H9 (cell line): ENCODE measurements at regions not wholly inside any gene's neighbourhood (a gene's known extent, or its start where the extent isn't known, plus 50 kb on each side); places are given as distances from the start of the nearest gene placed in this dataset.

Experiments used
- DNase-seq: peaks from one replicate; pipeline ENCODE4 v3.0.0-alpha.2; 2017
- H2AFZ ChIP-seq: one replicate; pipeline ENCODE4 v1.6.1; 2013; ENCODE audit warnings: mild to moderate bottlenecking, low read length, control low read depth, moderate library complexity
- H2AK5ac ChIP-seq: 2 replicates; pipeline ENCODE4 v1.6.1; 2013; ENCODE audit warnings: low read length, control low read depth, mixed read lengths; ENCODE audit not compliant: insufficient read length
- H2BK120ac ChIP-seq: one replicate; pipeline ENCODE4 v1.6.1; 2013; ENCODE audit warnings: low read depth, mild to moderate bottlenecking, low read length, control low read depth, inconsistent platforms; ENCODE audit not compliant: poor library complexity, severe bottlenecking
- H2BK12ac ChIP-seq: 2 replicates; pipeline ENCODE4 v1.6.1; 2013; ENCODE audit warnings: low read length, control low read depth, mixed read lengths, low read depth; ENCODE audit not compliant: insufficient read length
- H2BK15ac ChIP-seq: 2 replicates; pipeline ENCODE4 v1.6.1; 2013; ENCODE audit warnings: low read depth, low read length, control low read depth
- H2BK20ac ChIP-seq: one replicate; pipeline ENCODE4 v1.6.1; 2013; ENCODE audit warnings: low read depth, mild to moderate bottlenecking, low read length, control low read depth, inconsistent platforms; ENCODE audit not compliant: poor library complexity, severe bottlenecking
- H2BK5ac ChIP-seq: 2 replicates; pipeline ENCODE4 v1.6.1; 2013; ENCODE audit warnings: low read length, control low read depth, mixed read lengths; ENCODE audit not compliant: insufficient read length
- H3K14ac ChIP-seq: 2 replicates; pipeline ENCODE4 v1.6.1; 2013; ENCODE audit warnings: low read length, control low read depth; ENCODE audit not compliant: insufficient read depth
- H3K18ac ChIP-seq: 2 replicates; pipeline ENCODE4 v1.6.1; 2013; ENCODE audit warnings: low read depth, mild to moderate bottlenecking, mixed read lengths, low read length, control low read depth; ENCODE audit not compliant: insufficient read length
- H3K23ac ChIP-seq: 2 replicates; pipeline ENCODE4 v1.6.1; 2013; ENCODE audit warnings: low read length, control low read depth, mixed read lengths, low read depth; ENCODE audit not compliant: insufficient read length
- H3K23me2 ChIP-seq: 2 replicates; pipeline ENCODE4 v1.6.1; 2013; ENCODE audit warnings: low read depth, mild to moderate bottlenecking, mixed read lengths, low read length, control low read depth; ENCODE audit not compliant: insufficient read length, poor library complexity, severe bottlenecking
- H3K27ac ChIP-seq: 2 replicates; pipeline ENCODE4 v1.5.1; 2013; ENCODE audit warnings: low read length, control low read depth, mixed read lengths, low read depth; ENCODE audit not compliant: insufficient read length
- H3K27me3 ChIP-seq: 2 replicates; pipeline ENCODE4 v1.6.1; 2013; ENCODE audit warnings: low read length, control low read depth, inconsistent platforms; ENCODE audit not compliant: insufficient read depth
- H3K4ac ChIP-seq: 2 replicates; pipeline ENCODE4 v1.6.1; 2013; ENCODE audit warnings: low read depth, mild to moderate bottlenecking, control low read depth, inconsistent platforms, low read length, moderate library complexity
- H3K4me1 ChIP-seq: 2 replicates; pipeline ENCODE4 v1.6.1; 2013; ENCODE audit warnings: low read length, control low read depth, inconsistent platforms; ENCODE audit not compliant: insufficient read depth
- H3K4me2 ChIP-seq: 2 replicates; pipeline ENCODE4 v1.6.1; 2013; ENCODE audit warnings: low read length, control low read depth, mixed read lengths; ENCODE audit not compliant: insufficient read length, insufficient read depth
- H3K56ac ChIP-seq: 2 replicates; pipeline ENCODE4 v1.6.1; 2013; ENCODE audit warnings: low read depth, mild to moderate bottlenecking, mixed read lengths, low read length, control low read depth; ENCODE audit not compliant: insufficient read length
- H3K79me1 ChIP-seq: 2 replicates; pipeline ENCODE4 v1.6.1; 2013; ENCODE audit warnings: low read depth, mild to moderate bottlenecking, moderate library complexity, low read length, control low read depth, inconsistent platforms; ENCODE audit not compliant: insufficient read depth, poor library complexity, severe bottlenecking
- H3K79me2 ChIP-seq: 2 replicates; pipeline ENCODE4 v1.6.1; 2013; ENCODE audit warnings: low read length, control low read depth, inconsistent platforms; ENCODE audit not compliant: insufficient read depth
- H3K9ac ChIP-seq: 2 replicates; pipeline ENCODE4 v1.6.1; 2013; ENCODE audit warnings: low read length, control low read depth, mixed read lengths; ENCODE audit not compliant: insufficient read length; ENCODE audit errors: extremely low read depth
- H3K9me3 ChIP-seq: one replicate; pipeline ENCODE4 v1.6.1; 2013; ENCODE audit warnings: low read depth, low read length, inconsistent platforms; ENCODE audit not compliant: control insufficient read depth
- H3T11ph ChIP-seq: one replicate; pipeline ENCODE4 v1.6.1; 2013; ENCODE audit warnings: mild to moderate bottlenecking, low read length, control low read depth, inconsistent platforms
- H4K20me1 ChIP-seq: one replicate; pipeline ENCODE4 v1.6.1; 2013; ENCODE audit not compliant: control insufficient read depth, insufficient read length, insufficient read depth
- H4K5ac ChIP-seq: 2 replicates; pipeline ENCODE4 v1.6.1; 2013; ENCODE audit warnings: low read depth, mild to moderate bottlenecking, mixed read lengths, low read length, control low read depth; ENCODE audit not compliant: insufficient read length
- H4K8ac ChIP-seq: replicated peaks from 2 replicates; pipeline ENCODE4 v1.6.1; 2013; ENCODE audit warnings: low read length, control low read depth, mixed read lengths, low read depth; ENCODE audit not compliant: insufficient read length
- H4K91ac ChIP-seq: 2 replicates; pipeline ENCODE4 v1.6.1; 2013; ENCODE audit warnings: low read depth, mild to moderate bottlenecking, moderate library complexity, mixed read lengths, low read length, control low read depth; ENCODE audit not compliant: insufficient read length
- H3K27ac Mint-ChIP-seq, 3 experiments: 2 replicates in 2 of 3; 3 replicates in 1 of 3; pipeline ENCODE4 v1.8.0; 2020 to 2021; ENCODE audit warnings: mixed read lengths in 3 of 3, mild to moderate bottlenecking in 1 of 3, moderate library complexity in 1 of 3
- H3K27me3 Mint-ChIP-seq: 2 replicates; pipeline ENCODE4 v1.8.0; 2021; ENCODE audit warnings: low read depth, mild to moderate bottlenecking, moderate library complexity, mixed read lengths
- H3K36me3 Mint-ChIP-seq, 3 experiments: 2 replicates in 2 of 3; 3 replicates in 1 of 3; pipeline ENCODE4 v1.8.0; 2020 to 2021; ENCODE audit warnings: low read depth in 3 of 3, mixed read lengths in 3 of 3; ENCODE audit not compliant: insufficient read depth in 1 of 3
- H3K4me1 Mint-ChIP-seq, 2 experiments: 2 replicates each; pipeline ENCODE4 v1.8.0; 2020; ENCODE audit warnings: mixed read lengths in 2 of 2
- H3K4me3 Mint-ChIP-seq, 2 experiments: 2 replicates in 1 of 2; 3 replicates in 1 of 2; pipeline ENCODE4 v1.8.0; 2020 to 2021; ENCODE audit warnings: mild to moderate bottlenecking in 2 of 2, mixed read lengths in 2 of 2, moderate library complexity in 1 of 2
- H3K9me3 Mint-ChIP-seq, 2 experiments: 2 replicates in 1 of 2; 3 replicates in 1 of 2; pipeline ENCODE4 v1.8.0; 2020; ENCODE audit warnings: mild to moderate bottlenecking in 2 of 2, mixed read lengths in 2 of 2, moderate library complexity in 1 of 2
- WGBS: extraction: QIAGEN DNeasy Blood & Tissue Kit; methylation state at CpG from one replicate; pipeline ENCODE4 v1.1.7; 2013; ENCODE audit warnings: missing lambda C conversion rate, low lambda C conversion rate, mixed read lengths; ENCODE audit not compliant: insufficient read length; ENCODE audit errors: extremely low coverage; 5-methylcytosine and 5-hydroxymethylcytosine counted together
- TF ChIP-seq, protein P1 (sequence below): fragments of 200-600 bp; sonication (generic); conservative IDR thresholded peaks from 3 replicates; pipeline ENCODE4 v1.8.0; 2021; ENCODE audit warnings: antibody characterized with exemption, mild to moderate bottlenecking

DNA sequence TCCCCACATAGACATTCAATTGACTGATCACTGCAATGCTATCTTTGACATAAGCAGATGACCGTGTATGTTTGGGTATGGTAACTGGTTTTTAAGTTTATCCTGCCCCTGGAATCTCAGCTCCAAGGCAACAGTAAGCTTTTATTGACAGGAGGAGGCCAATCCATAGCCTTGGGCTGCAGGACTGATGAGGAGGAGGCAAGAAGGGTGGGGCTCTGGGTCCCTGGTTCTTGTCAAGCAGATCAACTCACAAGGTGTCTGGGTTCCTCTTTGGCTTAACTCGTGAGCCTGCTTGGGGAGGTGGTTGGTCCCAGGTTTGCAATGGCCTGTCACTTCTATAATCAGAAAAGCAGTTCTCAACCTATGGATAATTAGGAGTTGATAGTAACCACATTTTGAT lies 113.2 kb upstream of the STX18 start:
- Histone ChIP-seq H3K79me1 (no peaks in the 10 kb centered on the region), H4K20me1 (no peaks in the 10 kb centered on the region), H3K27me3 (no peaks in the 10 kb centered on the region), H3K4ac (no peak overlapping the region), H3K14ac (no peak overlapping the region), H3K9me3 (no peaks in the 10 kb centered on the region), H2BK5ac (no peak overlapping the region), H3K18ac (no peak overlapping the region), H2AK5ac (no peak overlapping the region), H3K23ac (no peak overlapping the region), H4K5ac (no peak overlapping the region), H3K9ac (no peak overlapping the region), H3K27ac (no peak overlapping the region), H3K4me1 (no peaks in the 10 kb centered on the region; the same call in 1 of the 2 replicates), H2BK12ac (no peak overlapping the region), H3T11ph (no peak overlapping the region), H3K79me2 (no peaks in the 10 kb centered on the region), H2BK120ac (no peak overlapping the region), H2BK15ac (no peak overlapping the region), H4K91ac (no peak overlapping the region), H2AFZ (no peak overlapping the region), H2BK20ac (no peak overlapping the region), H4K8ac (no peak overlapping the region), H3K23me2 (no peaks in the 10 kb centered on the region), H3K4me2 (no peak overlapping the region), H3K56ac (no peak overlapping the region)
- Mint-ChIP-seq H3K36me3 (peaks cover 7 to 12% (median 10%) of the 10 kb centered on the region in 3 experiments), H3K9me3 (no peaks in the 10 kb centered on the region), H3K27ac (no peak overlapping the region), H3K4me1 (peaks cover 13 to 21% of the 10 kb centered on the region in 2 experiments), H3K27me3 (no peaks in the 10 kb centered on the region), H3K4me3 (no peak overlapping the region)
- TF ChIP-seq, protein P1, sequence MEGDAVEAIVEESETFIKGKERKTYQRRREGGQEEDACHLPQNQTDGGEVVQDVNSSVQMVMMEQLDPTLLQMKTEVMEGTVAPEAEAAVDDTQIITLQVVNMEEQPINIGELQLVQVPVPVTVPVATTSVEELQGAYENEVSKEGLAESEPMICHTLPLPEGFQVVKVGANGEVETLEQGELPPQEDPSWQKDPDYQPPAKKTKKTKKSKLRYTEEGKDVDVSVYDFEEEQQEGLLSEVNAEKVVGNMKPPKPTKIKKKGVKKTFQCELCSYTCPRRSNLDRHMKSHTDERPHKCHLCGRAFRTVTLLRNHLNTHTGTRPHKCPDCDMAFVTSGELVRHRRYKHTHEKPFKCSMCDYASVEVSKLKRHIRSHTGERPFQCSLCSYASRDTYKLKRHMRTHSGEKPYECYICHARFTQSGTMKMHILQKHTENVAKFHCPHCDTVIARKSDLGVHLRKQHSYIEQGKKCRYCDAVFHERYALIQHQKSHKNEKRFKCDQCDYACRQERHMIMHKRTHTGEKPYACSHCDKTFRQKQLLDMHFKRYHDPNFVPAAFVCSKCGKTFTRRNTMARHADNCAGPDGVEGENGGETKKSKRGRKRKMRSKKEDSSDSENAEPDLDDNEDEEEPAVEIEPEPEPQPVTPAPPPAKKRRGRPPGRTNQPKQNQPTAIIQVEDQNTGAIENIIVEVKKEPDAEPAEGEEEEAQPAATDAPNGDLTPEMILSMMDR = no peak
- no peak for DNase-seq
- no CpG with 5 or more reads among the region's 2 CpGs for WGBS
